Central memory CD8-positive, alpha-beta T cell (primary cell): ENCODE measurements at regions not wholly inside any gene's neighbourhood (a gene's known extent, or its start where the extent isn't known, plus 50 kb on each side); places are given as distances from the start of the nearest gene placed in this dataset.

Experiments used
- ATAC-seq: fragments of 150-1000 bp; cut with Tn5 transposase; replicated peaks from 2 replicates; pipeline ENCODE4 v1.10.0; 2022; ENCODE audit warnings: mild to moderate bottlenecking, moderate FRiP score, moderate number of reproducible peaks; ENCODE audit not compliant: poor library complexity, severe bottlenecking; ENCODE audit errors: extremely low read depth
- DNase-seq, 2 donors: peaks; one replicate each; pipeline ENCODE4 v3.0.0; 2021; ENCODE audit warnings: low spot score in 2 of 2
- H3K27ac Mint-ChIP-seq: one replicate; pipeline ENCODE4 v1.8.0; 2022; ENCODE audit warnings: low read depth, mild to moderate bottlenecking, moderate library complexity, mixed read lengths
- H3K27me3 Mint-ChIP-seq: one replicate; pipeline ENCODE4 v1.8.0; 2022; ENCODE audit warnings: mixed read lengths
- H3K36me3 Mint-ChIP-seq: one replicate; pipeline ENCODE4 v1.8.0; 2022; ENCODE audit warnings: mild to moderate bottlenecking, moderate library complexity, mixed read lengths; ENCODE audit not compliant: insufficient read depth
- H3K4me1 Mint-ChIP-seq: one replicate; pipeline ENCODE4 v1.8.0; 2022; ENCODE audit warnings: mixed read lengths
- H3K4me3 Mint-ChIP-seq: one replicate; pipeline ENCODE4 v1.8.0; 2022; ENCODE audit warnings: mild to moderate bottlenecking, moderate library complexity, mixed read lengths
- H3K9me3 Mint-ChIP-seq: one replicate; pipeline ENCODE4 v1.8.0; 2022; ENCODE audit warnings: mixed read lengths

GRCh38 chr12:114967151-114967550 is 283.2 kb upstream of the TBX3 start:
- H3K4me1 Mint-ChIP-seq = no peaks in the 10 kb centered on the region
- no peak for DNase-seq
- H3K9me3 Mint-ChIP-seq = peaks cover 14% of the 10 kb centered on the region
- H3K27ac Mint-ChIP-seq = no peak overlapping the region
- no peak overlapping the region for H3K4me3 Mint-ChIP-seq
- no peaks in the 10 kb centered on the region for H3K27me3 Mint-ChIP-seq
- no peak for ATAC-seq
- no peaks in the 10 kb centered on the region for H3K36me3 Mint-ChIP-seq

DNA sequence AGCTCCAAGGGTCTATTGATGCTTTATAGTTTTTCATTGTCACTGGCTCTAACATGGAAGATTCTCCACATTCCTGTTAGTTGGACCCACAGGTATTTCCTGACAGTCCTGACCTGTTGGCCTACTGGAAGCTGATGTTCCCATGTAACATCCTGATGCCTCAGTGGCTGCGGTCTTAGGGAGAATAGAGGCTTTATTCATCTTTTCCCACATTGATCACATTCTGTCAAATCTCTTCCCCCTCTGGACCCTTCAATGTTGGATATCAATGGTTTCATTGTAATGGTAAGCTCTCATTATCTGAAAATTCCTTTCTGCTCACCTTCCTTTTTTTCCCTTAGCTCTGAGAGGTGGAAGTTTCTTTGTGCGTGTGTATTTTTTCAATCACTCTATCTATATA is 280.9 kb upstream of the TBX3 start:
- Mint-ChIP-seq H3K27ac (no peak overlapping the region), H3K9me3 (peaks cover 14% of the 10 kb centered on the region), H3K4me3 (no peak overlapping the region), H3K36me3 (no peaks in the 10 kb centered on the region), H3K4me1 (no peaks in the 10 kb centered on the region), H3K27me3 (no peaks in the 10 kb centered on the region)
- no peak for ATAC-seq
- no peak for DNase-seq

DNA sequence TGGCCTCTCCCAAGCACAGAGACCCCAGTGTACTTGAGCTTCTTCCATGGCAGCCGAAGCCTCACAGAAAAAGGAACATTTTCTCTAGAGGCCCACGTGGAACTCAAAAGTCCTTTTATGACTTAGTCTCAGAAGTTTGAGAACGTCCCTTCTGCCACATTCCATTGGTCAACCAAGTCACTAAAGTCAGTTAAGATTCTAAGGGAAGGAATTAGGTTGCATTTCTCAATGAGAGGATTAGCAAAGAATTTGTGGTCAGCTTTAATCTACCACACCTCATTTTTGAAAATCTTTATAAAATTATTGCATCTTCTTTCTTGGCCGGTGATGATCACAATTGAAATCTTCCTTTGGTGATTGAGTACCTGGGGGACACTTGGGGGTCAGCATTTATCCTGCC is 279.9 kb upstream of the TBX3 start:
- ATAC-seq (no peak), DNase-seq (no peak)
- Mint-ChIP-seq H3K27me3 (no peaks in the 10 kb centered on the region), H3K27ac (no peak overlapping the region), H3K9me3 (peaks cover 8% of the 10 kb centered on the region), H3K4me1 (no peaks in the 10 kb centered on the region), H3K36me3 (no peaks in the 10 kb centered on the region), H3K4me3 (no peak overlapping the region)

- Mint-ChIP-seq H3K4me3 (no peak overlapping the region), H3K9me3 (peaks cover 4% of the 10 kb centered on the region), H3K4me1 (no peaks in the 10 kb centered on the region), H3K36me3 (no peaks in the 10 kb centered on the region), H3K27ac (no peak overlapping the region), H3K27me3 (no peaks in the 10 kb centered on the region)
- DNase-seq = no peak
- ATAC-seq = no peak
These were observed 277.5 kb upstream of the TBX3 start for GRCh38 chr12:114961491-114961890.

GRCh38 chr12:114958538-114958937 is 274.6 kb upstream of the TBX3 start:
- DNase-seq (no peak), ATAC-seq (no peak)
- Mint-ChIP-seq H3K27me3 (no peaks in the 10 kb centered on the region), H3K4me3 (no peak overlapping the region), H3K27ac (no peak overlapping the region), H3K4me1 (no peaks in the 10 kb centered on the region), H3K36me3 (no peaks in the 10 kb centered on the region), H3K9me3 (peaks cover 5% of the 10 kb centered on the region)

DNA sequence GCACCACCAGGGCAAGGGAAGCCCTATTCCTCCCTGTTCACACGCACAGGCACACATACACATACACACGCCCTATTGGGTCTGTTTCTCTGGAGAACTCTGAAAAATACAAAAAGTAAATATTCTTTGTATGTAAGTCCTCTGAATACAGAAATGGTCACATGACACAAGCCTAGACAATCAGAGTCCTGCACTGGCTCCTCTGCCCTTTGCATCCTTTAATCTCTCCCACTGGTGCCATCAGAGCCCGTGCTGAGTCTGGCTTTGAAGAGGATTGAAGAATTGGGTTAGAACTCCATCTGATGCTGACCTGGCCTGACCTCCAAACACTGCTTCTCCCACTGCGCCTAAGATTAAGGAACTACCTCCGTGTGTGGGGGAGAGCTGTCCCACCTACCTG is 273.2 kb upstream of the TBX3 start:
- ATAC-seq = no peak
- no peak for DNase-seq
- H3K4me3 Mint-ChIP-seq = no peak overlapping the region
- peaks cover 5% of the 10 kb centered on the region for H3K9me3 Mint-ChIP-seq
- H3K27ac Mint-ChIP-seq = no peak overlapping the region
- H3K36me3 Mint-ChIP-seq = no peaks in the 10 kb centered on the region
- H3K27me3 Mint-ChIP-seq = no peaks in the 10 kb centered on the region
- no peaks in the 10 kb centered on the region for H3K4me1 Mint-ChIP-seq

GRCh38 chr12:114955414-114956014 is 271.5 kb upstream of the TBX3 start:
- Mint-ChIP-seq H3K4me3 (no peak overlapping the region), H3K27me3 (no peaks in the 10 kb centered on the region), H3K4me1 (no peaks in the 10 kb centered on the region), H3K9me3 (peaks cover 5% of the 10 kb centered on the region), H3K36me3 (no peaks in the 10 kb centered on the region), H3K27ac (no peak overlapping the region)
- ATAC-seq (no peak), DNase-seq (no peak)

DNA sequence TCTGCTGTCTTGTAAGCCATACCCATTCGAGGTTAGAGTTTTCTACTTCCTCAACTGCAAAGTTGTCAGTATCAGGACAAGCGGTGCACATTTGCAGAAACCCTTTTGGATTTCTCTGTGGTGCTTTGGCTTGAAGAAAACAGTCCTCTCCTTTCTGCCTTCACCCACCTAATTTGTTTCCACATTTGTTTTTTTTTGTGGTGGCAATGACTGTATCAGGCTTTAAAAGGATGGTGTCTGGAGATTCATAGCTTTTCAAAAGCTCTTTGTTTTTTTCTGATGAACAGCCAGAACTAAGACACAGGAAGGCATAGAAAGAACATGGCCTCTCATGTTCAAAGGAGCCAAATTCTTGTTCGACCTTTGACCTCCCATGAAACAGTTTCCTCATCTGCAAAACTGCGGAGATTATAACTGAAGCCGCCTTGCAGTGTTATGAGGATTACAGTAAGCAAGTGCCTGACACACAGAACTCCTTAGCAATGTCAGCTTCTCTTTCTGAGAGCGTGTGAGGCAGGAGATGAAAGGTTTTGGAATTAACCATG is 270.6 kb upstream of the TBX3 start:
- H3K4me1 Mint-ChIP-seq = no peaks in the 10 kb centered on the region
- H3K27me3 Mint-ChIP-seq = no peaks in the 10 kb centered on the region
- ATAC-seq (no peak), DNase-seq (no peak)
- peaks cover 5% of the 10 kb centered on the region for H3K9me3 Mint-ChIP-seq
- no peaks in the 10 kb centered on the region for H3K36me3 Mint-ChIP-seq
- H3K27ac Mint-ChIP-seq = no peak overlapping the region
- H3K4me3 Mint-ChIP-seq = no peak overlapping the region

GRCh38 chr12:114952573-114953271 is 268.7 kb upstream of the TBX3 start:
- no peaks in the 10 kb centered on the region for H3K36me3 Mint-ChIP-seq
- H3K27ac Mint-ChIP-seq = no peak overlapping the region
- H3K9me3 Mint-ChIP-seq = peaks cover 5% of the 10 kb centered on the region
- H3K4me1 Mint-ChIP-seq = no peaks in the 10 kb centered on the region
- DNase-seq (no peak), ATAC-seq (no peak)
- no peak overlapping the region for H3K4me3 Mint-ChIP-seq
- H3K27me3 Mint-ChIP-seq = no peaks in the 10 kb centered on the region

DNA sequence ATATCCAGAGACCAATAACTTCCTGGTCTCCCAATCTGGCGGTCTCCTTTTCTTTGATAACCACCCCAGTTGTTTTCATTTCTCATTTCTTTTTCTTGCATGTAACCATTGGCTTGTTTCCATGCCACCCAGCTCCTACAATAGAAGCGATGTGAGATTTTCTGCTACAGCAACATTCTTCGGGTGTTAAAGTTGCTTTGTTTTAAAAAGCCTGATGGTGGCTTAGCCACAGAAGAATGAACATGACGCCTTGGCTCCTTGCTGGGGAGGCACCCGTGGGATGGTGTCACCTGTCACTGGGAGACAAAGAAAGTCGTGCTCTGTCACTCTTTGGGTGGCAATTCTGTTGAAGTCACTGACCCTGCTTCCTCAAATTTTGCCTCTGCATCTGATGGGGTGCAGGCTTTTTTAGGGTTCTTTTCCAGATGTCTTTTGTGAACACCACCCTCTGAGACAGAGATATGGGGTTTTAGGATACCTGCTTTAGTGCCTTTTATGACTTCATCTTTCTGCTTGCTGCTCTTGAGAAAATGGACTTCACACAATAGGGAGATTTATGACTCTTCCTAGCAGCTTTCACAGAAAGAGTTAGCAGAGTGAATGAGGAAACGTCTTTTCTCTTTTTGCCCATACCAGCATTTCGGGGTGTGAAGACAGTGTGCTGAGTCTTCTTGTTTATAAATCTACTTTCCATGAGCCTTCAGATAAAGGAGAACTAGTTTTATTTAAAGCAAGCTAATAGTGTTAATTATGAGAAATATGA is 265.3 kb upstream of the TBX3 start:
- Mint-ChIP-seq H3K36me3 (no peaks in the 10 kb centered on the region), H3K9me3 (no peaks in the 10 kb centered on the region), H3K27ac (no peak overlapping the region), H3K4me1 (no peaks in the 10 kb centered on the region), H3K4me3 (no peak overlapping the region), H3K27me3 (no peaks in the 10 kb centered on the region)
- ATAC-seq = no peak
- no peak for DNase-seq

GRCh38 chr12:114945351-114945750 is 261.4 kb upstream of the TBX3 start:
- H3K4me1 Mint-ChIP-seq = no peaks in the 10 kb centered on the region
- no peaks in the 10 kb centered on the region for H3K27me3 Mint-ChIP-seq
- no peaks in the 10 kb centered on the region for H3K36me3 Mint-ChIP-seq
- no peak for DNase-seq
- H3K27ac Mint-ChIP-seq = no peak overlapping the region
- H3K4me3 Mint-ChIP-seq = no peak overlapping the region
- ATAC-seq = no peak
- H3K9me3 Mint-ChIP-seq = peaks cover 9% of the 10 kb centered on the region

DNA sequence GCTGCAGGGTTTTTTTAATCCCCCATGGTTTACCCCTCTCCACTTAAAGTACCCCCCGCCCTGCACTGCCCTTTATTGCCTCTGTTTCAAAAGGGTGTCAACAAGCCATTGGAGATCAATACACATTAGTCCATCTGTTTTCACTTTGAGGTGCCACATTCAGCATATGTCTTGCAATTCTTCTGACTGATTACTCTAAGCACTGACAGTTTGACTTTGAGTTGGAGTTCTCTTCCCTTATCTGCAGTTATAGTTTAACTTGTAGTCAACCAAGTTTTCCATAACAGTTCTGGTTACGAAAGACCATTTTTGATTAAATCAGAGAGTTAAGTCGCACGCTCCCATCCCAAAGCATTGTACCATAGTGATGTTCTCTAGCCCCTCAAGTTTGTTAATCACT is 260.8 kb upstream of the TBX3 start:
- no peak overlapping the region for H3K4me3 Mint-ChIP-seq
- H3K27me3 Mint-ChIP-seq = no peaks in the 10 kb centered on the region
- ATAC-seq = no peak
- H3K9me3 Mint-ChIP-seq = peaks cover 9% of the 10 kb centered on the region
- no peaks in the 10 kb centered on the region for H3K36me3 Mint-ChIP-seq
- DNase-seq = no peak
- no peaks in the 10 kb centered on the region for H3K4me1 Mint-ChIP-seq
- no peak overlapping the region for H3K27ac Mint-ChIP-seq

- peaks cover 2% of the 10 kb centered on the region for H3K36me3 Mint-ChIP-seq
- no peak for DNase-seq
- H3K4me1 Mint-ChIP-seq = no peaks in the 10 kb centered on the region
- H3K9me3 Mint-ChIP-seq = peaks cover 10% of the 10 kb centered on the region
- no peak overlapping the region for H3K27ac Mint-ChIP-seq
- no peaks in the 10 kb centered on the region for H3K27me3 Mint-ChIP-seq
- ATAC-seq = no peak
- H3K4me3 Mint-ChIP-seq = no peak overlapping the region
These were observed 259.6 kb upstream of the TBX3 start for GRCh38 chr12:114943601-114944000.
